ENCODE measurements at regions not wholly inside any gene's neighbourhood (a gene's known extent, or its start where the extent isn't known, plus 50 kb on each side); places are given as distances from the start of the nearest gene placed in this dataset.

GRCh38 chr4:14184265-14184664 lies 556.7 kb upstream of the BOD1L1 start:
- DNase-seq = no peak

- DNase-seq = no peak
Measured at GRCh38 chr4:14184767-14185166, 557.2 kb upstream of the BOD1L1 start.

DNA sequence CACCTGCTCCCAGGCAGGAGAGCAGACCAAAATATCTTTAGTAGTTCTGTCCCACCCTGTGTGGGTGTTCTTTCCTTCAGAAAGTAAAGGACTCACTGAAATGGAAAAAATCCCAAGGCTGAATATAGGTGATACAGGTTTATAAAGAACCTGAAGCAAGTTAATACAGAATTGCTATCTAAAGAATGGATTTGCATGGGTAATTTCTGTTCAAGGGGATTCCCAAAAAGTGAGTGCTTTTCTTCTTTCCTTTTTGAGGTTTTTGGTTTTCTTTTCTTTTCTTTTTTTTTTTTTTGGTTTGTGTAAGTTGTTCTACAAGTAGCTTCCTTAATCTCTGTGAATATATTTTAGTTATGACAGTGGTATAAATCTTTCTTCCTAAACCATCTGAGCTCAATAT lies 560.7 kb upstream of the BOD1L1 start:
- DNase-seq = no peak

- DNase-seq = no peak
Measured at GRCh38 chr4:14193601-14194000, 566.1 kb upstream of the BOD1L1 start.

DNA sequence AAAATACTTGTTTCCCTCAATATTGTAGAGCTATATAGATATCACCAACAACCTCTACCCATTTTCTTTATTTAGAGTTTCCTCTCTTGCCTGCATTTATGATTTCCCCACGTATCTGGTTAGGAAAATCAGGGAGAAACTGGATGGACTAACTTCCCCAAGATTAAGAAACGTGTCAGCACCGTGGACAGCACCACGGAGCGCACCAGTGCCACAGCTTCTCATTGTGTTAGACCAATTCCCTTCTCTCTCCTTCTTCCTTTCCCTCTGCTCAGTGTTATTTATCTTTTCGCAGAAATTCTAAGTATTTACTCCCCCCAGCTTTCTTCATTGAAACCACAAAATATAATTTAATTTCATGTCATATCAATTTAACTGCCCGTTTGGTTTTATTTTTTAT lies 568.6 kb upstream of the BOD1L1 start:
- DNase-seq = no peak

GRCh38 chr4:14215116-14215770 lies 587.7 kb upstream of the BOD1L1 start:
- DNase-seq = no peak

DNA sequence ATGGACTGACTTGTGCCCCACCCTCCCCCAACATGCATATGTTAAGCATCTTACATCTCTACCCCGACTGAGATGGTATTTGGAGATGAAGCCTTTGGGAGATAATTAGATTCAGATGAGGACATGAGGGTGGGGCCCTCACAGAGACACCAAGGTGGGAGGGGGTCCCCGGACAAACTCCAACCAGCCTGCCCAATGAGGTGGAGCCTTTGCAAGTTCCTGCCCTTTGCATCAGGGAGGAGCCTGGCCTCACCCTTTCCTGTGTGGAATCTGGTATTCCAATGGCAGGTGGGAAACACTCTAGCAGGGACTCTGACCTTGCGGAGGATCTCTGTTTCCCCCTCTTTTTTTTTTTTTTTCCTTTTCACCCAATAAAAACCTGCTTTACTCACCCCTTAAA lies 589.9 kb upstream of the BOD1L1 start:
- no peak for DNase-seq

DNA sequence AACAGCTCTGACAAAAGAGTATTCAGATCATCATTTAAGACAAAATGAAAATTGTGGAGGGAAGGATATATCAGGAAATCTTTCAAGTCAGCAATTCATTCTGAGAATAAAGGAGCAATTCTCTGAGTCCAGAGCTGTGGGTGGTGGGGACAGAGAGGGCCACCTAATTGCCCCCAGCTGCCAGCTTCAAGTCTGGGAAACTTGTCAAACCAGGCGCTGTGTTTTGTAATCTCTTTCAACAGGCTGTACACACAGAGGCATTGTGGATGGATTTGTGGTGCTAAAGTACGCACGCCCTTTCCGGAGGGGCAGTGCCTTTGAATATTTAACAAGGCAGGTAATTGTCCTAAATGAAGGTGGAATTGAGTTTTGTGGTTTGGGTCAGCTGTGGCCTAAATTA lies 591.1 kb upstream of the BOD1L1 start:
- DNase-seq = peak; percentile 23

DNA sequence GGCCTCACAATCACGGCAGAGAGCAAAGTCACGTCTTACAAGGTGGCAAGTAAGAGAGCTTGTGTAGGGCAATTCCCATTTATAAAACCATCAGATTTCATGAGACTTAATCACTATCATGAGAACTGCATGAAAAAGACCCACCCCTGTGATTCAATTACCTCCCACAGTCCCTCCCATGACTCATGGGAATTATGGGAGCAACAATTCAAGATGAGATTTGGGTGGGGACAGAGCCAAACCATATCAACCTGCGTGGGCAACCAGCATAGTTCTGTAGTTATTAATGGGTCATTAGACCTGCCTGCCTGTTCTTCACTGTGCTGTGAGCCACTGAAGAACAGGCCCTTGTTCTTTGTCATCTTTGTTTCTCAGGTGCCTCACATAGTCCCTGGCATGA lies 593.7 kb upstream of the BOD1L1 start:
- no peak for DNase-seq

DNA sequence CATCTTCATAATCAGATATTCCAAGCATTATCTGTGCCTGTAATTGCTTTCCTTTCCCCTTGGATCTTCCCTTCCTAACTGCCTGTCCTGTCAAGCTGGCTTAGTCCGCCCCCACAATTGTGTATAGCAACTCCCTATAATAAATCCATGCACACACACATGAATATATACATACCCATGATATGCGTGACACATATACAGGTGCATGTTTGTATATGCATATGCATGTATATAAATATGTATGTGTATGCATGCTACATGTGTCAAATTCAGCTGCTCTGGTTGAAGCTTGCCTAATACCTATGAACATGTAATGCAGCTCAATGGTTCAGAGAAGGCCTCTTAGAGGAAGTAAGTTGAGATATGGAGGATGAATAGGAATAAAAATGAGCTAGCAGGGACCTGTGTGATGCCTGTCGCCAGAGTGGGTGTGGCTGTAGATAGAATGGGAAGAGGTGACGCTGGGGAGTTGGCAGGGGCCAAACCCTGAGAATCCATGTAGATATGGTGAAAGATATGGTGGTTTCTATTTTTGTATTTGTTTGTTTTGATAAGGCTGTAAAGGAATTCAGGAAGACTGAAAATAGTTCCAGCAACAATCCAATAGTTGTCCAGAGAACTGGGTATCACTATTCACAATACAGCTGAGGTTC lies 595.0 kb upstream of the BOD1L1 start:
- no peak for DNase-seq

GRCh38 chr4:14223461-14223860 lies 595.9 kb upstream of the BOD1L1 start:
- DNase-seq = no peak

- peak; percentile 92 for DNase-seq
Measured at GRCh38 chr4:14225688-14226207, 598.2 kb upstream of the BOD1L1 start.

- no peak for DNase-seq
Measured at GRCh38 chr4:14233126-14233525, 605.6 kb upstream of the BOD1L1 start.

DNA sequence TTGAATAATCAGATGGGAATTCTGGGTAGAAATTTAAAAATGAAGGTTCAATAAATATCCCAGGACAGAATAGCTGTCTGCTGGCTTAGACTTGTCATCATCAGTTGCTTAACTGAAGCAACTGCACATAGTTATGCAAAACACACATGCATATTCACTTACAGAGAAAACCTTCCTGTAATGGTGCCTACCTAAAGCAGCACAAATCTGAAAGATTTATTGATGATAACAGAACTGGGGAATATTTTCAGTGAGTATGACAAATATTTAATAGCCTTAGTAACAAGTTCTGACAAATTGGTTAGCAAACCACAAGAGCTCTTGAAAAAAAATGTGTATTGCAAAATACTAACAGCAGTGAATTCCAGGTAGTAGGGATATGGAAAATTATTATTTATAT lies 606.8 kb upstream of the BOD1L1 start:
- DNase-seq = no peak

GRCh38 chr4:14236359-14236758 lies 608.8 kb upstream of the BOD1L1 start:
- no peak for DNase-seq

- DNase-seq = no peak
Measured at GRCh38 chr4:14237911-14238310, 610.4 kb upstream of the BOD1L1 start.

- no peak for DNase-seq
Measured at GRCh38 chr4:14241574-14241973, 614.0 kb upstream of the BOD1L1 start.

DNA sequence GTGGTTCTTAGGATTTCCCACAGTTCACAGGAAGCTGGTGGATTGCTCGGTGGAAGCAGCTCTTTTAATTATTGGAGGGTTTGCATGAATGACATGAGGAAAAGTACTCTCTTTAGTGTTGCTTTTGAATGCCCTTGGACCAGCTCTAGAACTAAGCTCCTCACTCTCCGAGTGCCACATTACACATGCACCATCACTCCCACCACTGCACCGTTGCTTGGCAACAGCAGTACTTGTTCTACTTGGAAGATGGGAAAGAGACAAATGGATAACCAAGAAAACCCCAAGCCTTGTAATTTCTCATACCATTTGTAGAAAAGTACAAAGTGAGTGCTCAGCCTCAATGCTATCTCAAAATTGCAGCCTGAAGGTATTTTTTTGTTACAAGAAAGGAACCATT lies 620.2 kb upstream of the BOD1L1 start:
- DNase-seq = no peak

- no peak for DNase-seq
Measured at GRCh38 chr4:14249226-14249625, 621.7 kb upstream of the BOD1L1 start.

DNA sequence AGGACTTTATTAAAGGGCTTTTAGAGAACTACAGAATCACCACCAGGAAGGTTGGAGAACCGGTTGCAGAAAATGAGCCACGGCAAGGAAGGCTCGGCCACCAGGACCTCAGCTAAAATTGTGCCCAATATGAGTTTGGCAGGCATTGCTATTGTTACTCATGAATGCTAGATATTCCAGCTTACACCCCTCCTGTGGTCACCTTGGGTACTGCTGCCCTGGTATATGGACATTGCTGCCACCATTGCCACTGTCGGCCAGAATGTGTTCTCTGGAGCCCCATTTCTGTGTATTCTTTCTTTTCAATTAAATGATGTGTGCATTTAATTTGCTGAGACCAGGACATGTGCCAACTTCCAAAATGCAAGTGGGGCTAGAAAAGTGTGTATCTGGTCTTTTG lies 626.7 kb upstream of the BOD1L1 start:
- no peak for DNase-seq

- no peak for DNase-seq
Measured at GRCh38 chr4:14254926-14255325, 627.4 kb upstream of the BOD1L1 start.

- DNase-seq = no peak
Measured at GRCh38 chr4:14257903-14258302, 630.4 kb upstream of the BOD1L1 start.

- DNase-seq = no peak
Measured at GRCh38 chr4:14259936-14260335, 632.4 kb upstream of the BOD1L1 start.

DNA sequence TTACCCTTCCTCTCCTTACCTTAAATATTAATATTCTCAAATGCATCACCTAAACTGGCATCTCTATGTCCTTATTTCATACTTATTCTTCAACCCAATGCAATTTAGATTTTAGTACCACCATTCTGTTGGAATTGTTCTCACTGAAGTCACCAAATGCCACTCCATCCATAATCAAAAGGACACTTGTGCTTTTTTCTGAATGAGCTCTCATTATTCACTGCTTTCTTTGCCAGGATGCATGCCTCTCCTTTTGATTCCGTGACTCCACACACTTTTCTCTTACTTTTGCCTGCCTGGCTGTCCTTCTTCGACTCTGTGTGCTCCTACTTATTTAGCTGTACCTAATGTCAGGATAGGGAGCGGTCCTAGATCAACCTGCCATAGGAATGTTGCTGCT lies 633.1 kb upstream of the BOD1L1 start:
- no peak for DNase-seq

- no peak for DNase-seq
Measured at GRCh38 chr4:14262221-14262620, 634.7 kb upstream of the BOD1L1 start.
